NCI-H2081 (cell line): ENCODE measurements at regions not wholly inside any gene's neighbourhood (a gene's known extent, or its start where the extent isn't known, plus 50 kb on each side); places are given as distances from the start of the nearest gene placed in this dataset.
"Not testable (repeated sequence)": the region's sequence is repeated elsewhere in the genome, so short reads cannot be mapped to it uniquely, and the experiment has no call there.

Source experiments
- DNase-seq, 2 experiments: peaks; one replicate each; lab custom pipeline; 2025; lab: John Stamatoyannopoulos, UW

GRCh38 chr18:61676773-61677434, 215.9 kb downstream of the RNF152 start:
- no peak for DNase-seq

- DNase-seq = no peak
Measured at GRCh38 chr18:61669320-61669719, 223.5 kb downstream of the RNF152 start.

GRCh38 chr18:61666876-61667590, 225.8 kb downstream of the RNF152 start:
- DNase-seq = no peak

- no peak for DNase-seq
Measured at GRCh38 chr18:61664419-61665084, 228.3 kb downstream of the RNF152 start.

- DNase-seq = no peak
Measured at GRCh38 chr18:61662726-61663125, 230.1 kb downstream of the RNF152 start.

- no peak for DNase-seq
Measured at GRCh38 chr18:61658431-61658830, 234.4 kb downstream of the RNF152 start.

- no peak for DNase-seq
Measured at GRCh38 chr18:61657066-61657732, 235.6 kb downstream of the RNF152 start.

GRCh38 chr18:61655630-61656029, 237.2 kb downstream of the RNF152 start:
- DNase-seq = no peak

- no peak for DNase-seq
Measured at GRCh38 chr18:61653823-61654551, 238.8 kb downstream of the RNF152 start.

- no peak for DNase-seq
Measured at GRCh38 chr18:61651880-61652268, 240.9 kb downstream of the RNF152 start.

GRCh38 chr18:61651145-61651879, 241.5 kb downstream of the RNF152 start:
- DNase-seq = no peak

- no peak for DNase-seq
Measured at GRCh38 chr18:61643884-61644647, 248.7 kb downstream of the RNF152 start.

GRCh38 chr18:61639886-61640285, 252.9 kb downstream of the RNF152 start:
- no peak for DNase-seq

- DNase-seq = no peak
Measured at GRCh38 chr18:61637905-61638595, 254.8 kb downstream of the RNF152 start.

GRCh38 chr18:61637319-61637718, 255.5 kb downstream of the RNF152 start:
- peak in 1 of 2 experiments; percentile 60 for DNase-seq

GRCh38 chr18:61635901-61636528, 256.8 kb downstream of the RNF152 start:
- DNase-seq = peak; percentile 58 to 77

- DNase-seq = no peak
Measured at GRCh38 chr18:61628085-61628484, 264.7 kb downstream of the RNF152 start.

GRCh38 chr18:61624631-61625030, 268.2 kb downstream of the RNF152 start:
- DNase-seq = not testable (repeated sequence)

- DNase-seq = no peak
Measured at GRCh38 chr18:61619783-61620182, 273.0 kb downstream of the RNF152 start.
